LNCAP (cell line): ENCODE measurements at regions not wholly inside any gene's neighbourhood (a gene's known extent, or its start where the extent isn't known, plus 50 kb on each side); places are given as distances from the start of the nearest gene placed in this dataset.

Experiments
- TF ChIP-seq, protein P1 (sequence below): fragments of 450-650 bp; IDR thresholded peaks from 2 replicates; pipeline ENCODE4 v1.5.1; 2017; ENCODE audit warnings: mild to moderate bottlenecking

DNA sequence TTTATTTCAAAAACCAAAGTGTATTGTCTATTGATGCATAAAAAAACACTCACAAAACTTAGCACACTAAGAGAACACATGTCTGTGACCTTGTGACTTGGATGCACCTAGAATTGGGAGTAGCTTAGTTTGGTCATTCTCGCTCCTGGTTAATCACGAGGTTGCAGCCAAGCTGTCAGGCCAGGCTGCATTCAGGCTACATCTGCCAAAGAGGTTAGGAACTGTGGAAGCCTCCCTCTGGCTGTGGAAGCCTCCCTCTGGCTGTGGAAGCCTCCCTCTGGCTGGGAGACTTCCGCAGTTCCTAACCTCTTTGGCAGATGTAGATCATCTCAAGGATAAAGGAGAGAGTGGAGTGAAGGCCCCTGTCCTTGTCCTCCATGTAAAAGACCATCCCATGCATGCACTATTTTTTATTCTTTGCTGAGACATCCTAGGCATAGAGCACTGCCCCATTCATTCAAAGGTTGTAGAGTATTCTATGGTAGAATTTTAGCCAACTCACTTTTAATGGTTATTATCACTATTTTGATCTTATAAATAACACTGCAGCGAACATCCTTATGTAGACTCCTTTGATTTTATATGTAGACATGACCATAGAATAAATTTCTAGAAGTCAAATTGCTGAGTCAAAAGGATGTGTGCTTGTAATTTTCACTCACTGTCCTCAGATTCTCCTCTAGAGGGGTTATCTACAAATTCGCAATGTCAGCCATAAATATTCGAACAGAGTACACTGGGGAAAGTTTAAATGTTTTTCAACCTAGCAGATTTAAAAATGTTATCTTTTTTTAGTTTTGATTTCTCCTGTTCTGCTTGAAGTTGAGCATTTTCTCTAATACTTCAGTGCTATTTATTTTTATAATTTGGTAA is 63.0 kb upstream of the IGLL5 start:
- TF ChIP-seq, protein P1, sequence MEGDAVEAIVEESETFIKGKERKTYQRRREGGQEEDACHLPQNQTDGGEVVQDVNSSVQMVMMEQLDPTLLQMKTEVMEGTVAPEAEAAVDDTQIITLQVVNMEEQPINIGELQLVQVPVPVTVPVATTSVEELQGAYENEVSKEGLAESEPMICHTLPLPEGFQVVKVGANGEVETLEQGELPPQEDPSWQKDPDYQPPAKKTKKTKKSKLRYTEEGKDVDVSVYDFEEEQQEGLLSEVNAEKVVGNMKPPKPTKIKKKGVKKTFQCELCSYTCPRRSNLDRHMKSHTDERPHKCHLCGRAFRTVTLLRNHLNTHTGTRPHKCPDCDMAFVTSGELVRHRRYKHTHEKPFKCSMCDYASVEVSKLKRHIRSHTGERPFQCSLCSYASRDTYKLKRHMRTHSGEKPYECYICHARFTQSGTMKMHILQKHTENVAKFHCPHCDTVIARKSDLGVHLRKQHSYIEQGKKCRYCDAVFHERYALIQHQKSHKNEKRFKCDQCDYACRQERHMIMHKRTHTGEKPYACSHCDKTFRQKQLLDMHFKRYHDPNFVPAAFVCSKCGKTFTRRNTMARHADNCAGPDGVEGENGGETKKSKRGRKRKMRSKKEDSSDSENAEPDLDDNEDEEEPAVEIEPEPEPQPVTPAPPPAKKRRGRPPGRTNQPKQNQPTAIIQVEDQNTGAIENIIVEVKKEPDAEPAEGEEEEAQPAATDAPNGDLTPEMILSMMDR = no peak

DNA sequence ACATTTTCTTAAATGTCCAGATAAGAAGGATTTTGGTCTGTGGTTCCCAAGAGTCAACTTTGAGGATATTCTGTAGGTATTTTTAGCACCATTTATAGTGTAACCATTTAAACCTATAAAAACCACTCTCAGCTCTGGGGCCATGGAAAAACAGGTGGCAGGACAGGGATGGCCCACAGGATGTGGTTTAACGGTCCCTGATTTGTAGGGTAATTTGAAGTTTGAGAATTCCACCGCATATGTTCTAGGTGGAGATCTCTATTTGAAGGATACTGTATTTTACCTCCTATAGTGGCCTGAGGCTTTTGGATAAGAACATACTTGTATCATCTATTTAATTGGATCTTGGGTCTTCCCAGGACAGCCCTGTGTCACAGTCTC is 62.4 kb upstream of the IGLL5 start:
- TF ChIP-seq, protein P1 = no peak

DNA sequence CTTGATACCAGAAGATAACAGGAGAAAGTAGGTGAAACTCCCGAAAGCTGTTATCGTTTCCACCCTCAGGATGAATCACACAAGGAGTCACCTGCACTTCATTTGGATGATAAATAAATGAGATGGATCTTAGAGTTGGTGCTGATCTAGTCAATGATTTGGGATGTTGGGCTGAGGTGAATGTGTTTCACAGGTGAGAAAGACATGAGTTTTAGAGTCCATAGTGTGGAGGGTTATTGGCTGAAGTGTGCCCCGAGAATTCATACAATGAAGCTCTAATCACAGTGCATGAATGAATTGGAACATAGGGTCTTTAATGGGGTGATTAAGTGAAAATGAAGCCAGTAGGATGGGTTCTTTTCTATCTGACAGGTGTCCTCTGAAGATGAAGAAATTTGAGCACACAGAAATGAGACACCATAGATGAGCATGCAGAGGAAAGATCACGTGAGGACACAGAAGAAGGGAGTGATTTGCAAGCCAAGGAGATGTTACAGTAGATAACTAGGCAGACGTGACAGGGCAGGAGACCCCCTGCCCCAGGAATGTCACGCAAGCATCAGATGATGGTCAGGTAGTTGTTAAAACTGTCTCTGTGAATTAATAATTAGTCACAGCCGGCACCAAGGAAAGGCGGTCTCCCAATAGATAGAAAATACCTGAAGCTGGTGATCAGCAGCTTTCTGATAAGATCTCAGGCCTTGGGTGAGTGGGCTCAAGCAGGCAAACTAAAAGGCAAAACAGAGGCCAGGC is 60.3 kb upstream of the IGLL5 start:
- TF ChIP-seq, protein P1 = no peak

DNA sequence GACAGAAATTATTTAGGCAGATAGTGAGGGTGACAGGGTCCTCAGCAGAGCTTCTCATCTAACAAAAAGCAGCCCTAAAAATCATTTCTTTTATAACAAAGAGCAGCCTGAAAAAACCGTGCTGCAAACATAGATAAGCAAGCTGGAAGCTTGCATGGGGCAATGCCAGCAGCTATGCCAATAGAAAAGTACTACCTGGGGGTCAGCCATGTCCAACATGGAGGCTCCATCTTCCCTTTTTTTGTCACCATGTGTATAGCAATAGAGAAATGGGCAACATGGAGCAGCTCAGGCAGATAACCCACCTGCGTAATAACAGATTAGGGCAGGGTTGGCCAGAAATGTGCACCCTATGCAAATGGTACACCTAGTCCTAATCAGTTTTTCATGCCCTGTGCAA is 57.4 kb upstream of the IGLL5 start:
- TF ChIP-seq, protein P1 = no peak

DNA sequence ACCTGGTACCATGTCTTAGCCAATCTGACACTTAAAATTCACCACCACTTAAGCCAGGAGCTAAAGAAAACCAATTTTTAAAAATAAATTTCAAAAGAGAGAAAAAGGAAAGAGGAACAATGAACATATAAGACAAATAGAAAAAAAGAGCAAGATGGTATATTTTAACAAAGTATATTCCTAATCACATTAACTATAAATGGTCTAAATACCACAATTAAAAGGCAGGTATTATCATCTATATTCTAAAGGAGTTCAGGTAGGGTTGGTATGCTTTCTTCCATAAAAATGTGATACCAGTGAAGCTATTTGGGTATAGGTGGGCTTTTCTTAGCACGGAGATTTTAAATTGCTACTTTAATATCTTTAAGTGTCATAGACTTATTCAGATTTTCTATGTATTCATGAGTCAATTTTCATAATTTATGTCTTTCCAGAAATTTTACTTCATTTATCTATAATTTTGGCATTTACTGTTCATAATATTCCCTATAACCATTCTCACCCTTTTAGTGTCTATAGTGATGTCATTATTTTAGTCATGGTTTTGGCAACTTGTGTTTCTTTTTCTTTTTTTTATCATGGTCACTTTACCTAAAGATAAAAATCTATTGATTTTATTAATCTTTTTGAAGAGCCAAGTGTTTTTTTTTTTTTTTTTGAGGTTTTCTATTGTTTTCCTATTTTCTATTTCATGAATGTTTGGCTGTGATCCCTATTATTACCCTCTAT is 56.5 kb upstream of the IGLL5 start:
- TF ChIP-seq, protein P1 = no peak

DNA sequence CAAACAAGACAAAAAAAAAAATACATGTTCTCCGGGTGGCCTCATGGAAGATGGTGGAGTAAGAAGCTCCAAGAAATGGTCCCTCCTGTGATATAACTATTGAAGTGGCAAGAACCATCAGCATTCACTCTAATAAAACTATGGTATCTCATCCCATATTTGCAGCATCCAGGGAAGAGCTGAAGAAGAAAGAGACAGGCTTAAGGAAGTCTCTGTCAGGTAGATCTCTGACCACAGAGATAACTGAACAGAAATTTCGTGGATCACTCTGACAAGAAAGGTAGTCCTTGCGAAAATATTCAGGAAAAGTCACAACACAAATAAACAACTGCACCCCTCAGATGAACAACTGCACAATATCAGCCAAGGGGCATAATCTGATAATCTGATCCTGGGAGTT is 54.6 kb upstream of the IGLL5 start:
- TF ChIP-seq, protein P1 = no peak

DNA sequence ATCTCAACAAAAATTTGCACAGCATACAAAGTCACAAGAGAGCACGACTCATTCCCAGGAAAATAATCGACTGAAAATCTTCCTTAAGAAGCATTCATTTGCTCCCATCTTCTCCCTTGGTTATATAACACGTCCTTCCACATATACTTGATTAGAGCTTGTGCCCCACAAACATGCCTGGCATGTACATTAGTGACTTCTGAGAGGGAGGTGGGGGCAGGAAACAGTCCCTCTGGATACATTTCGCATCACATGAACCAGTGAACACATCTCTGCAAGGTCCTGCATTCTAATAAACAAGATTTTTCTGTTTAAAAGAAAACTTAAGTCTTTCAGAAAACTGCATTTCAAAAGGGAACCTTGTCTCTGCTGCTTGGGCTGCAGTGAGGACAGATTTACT is 54.1 kb upstream of the IGLL5 start:
- TF ChIP-seq, protein P1 = no peak
